Gastrocnemius medialis (tissue), 4 donors: ENCODE measurements at regions not wholly inside any gene's neighbourhood (a gene's known extent, or its start where the extent isn't known, plus 50 kb on each side); places are given as distances from the start of the nearest gene placed in this dataset.

Source experiments
- ATAC-seq, 2 donors: fragments of 150-250 bp; one replicate each; pipeline ENCODE4 v1.9.1; 2016
- DNase-seq, 2 donors: peaks; one replicate each; pipeline ENCODE4 v3.0.0-alpha.2; 2019
- H3K27ac ChIP-seq, 4 donors: fragments of 200-600 bp; sonication (generic); 1 replicate in 1 of 4; 2 replicates in 3 of 4; pipeline ENCODE4 v1.5.1; 2016 to 2018; ENCODE audit warnings: mild to moderate bottlenecking in 2 of 4, moderate library complexity in 1 of 4
- H3K27me3 ChIP-seq, 3 donors: fragments of 200-600 bp; sonication (generic) in 2 of 3; 1 replicate in 1 of 3; 2 replicates in 2 of 3; pipeline versions ENCODE4 v1.5.1 to v1.6.0; 2016 to 2019; ENCODE audit warnings: mild to moderate bottlenecking in 1 of 3, moderate library complexity in 1 of 3
- H3K36me3 ChIP-seq, 2 donors: fragments of 200-600 bp; sonication (generic) in 1 of 2; one replicate each; pipeline ENCODE4 v1.5.1; 2017 to 2018
- H3K4me1 ChIP-seq, 2 donors: fragments of 200-600 bp; sonication (generic) in 1 of 2; one replicate each; pipeline ENCODE4 v1.5.1; 2016 to 2017; ENCODE audit warnings: mild to moderate bottlenecking in 2 of 2
- H3K4me3 ChIP-seq, 4 donors: fragments of 200-600 bp; sonication (generic) in 3 of 4; 1 replicate in 1 of 4; 2 replicates in 3 of 4; pipeline ENCODE4 v1.5.1; 2016 to 2019; ENCODE audit warnings: mild to moderate bottlenecking in 2 of 4
- H3K9me3 ChIP-seq, 3 donors: fragments of 200-600 bp; sonication (generic) in 2 of 3; 1 replicate in 1 of 3; 2 replicates in 2 of 3; pipeline ENCODE4 v1.5.1; 2016 to 2019
- CTCF ChIP-seq, 5 experiments: fragments of 450-650 bp in 3 of 5; fragments of 200-600 bp in 2 of 5; sonication (generic) in 2 of 5; IDR thresholded peaks in 4 of 5; conservative IDR thresholded peaks in 1 of 5; 1 replicate in 4 of 5; 2 replicates in 1 of 5; pipeline ENCODE4 v1.5.1; 2016 to 2019; ENCODE audit warnings: antibody characterized with exemption in 5 of 5, mild to moderate bottlenecking in 3 of 5, moderate library complexity in 3 of 5
- POLR2A ChIP-seq, 2 donors: fragments of 450-650 bp; IDR thresholded peaks; one replicate each; pipeline ENCODE4 v1.6.1; 2017; ENCODE audit warnings: antibody characterized with exemption in 2 of 2, mild to moderate bottlenecking in 2 of 2, moderate library complexity in 2 of 2
- in situ Hi-C, 4 donors: fragments of 200-750 bp; cut with MboI; loops; one replicate each; pipeline versions ENCODE4 v1.15.0 to v1.8.0; 2017; ENCODE audit warnings: low sequenced_read_pairs in 4 of 4
- intact Hi-C: fragments of 100-400 bp; cut with DNase I; formaldehyde crosslinking; loops from one replicate; pipeline ENCODE4 v1.15.1; 2023; ENCODE audit warnings: low total_unique reads

- in situ Hi-C loops: loop anchor here in 2 of 4 donors (25.0 kb wide), 2 partner anchors 343 to 518 kb away; no protein-coding TSS in a partner anchor
- intact Hi-C loops: loop anchor here (2.0 to 10.0 kb wide), 2 partner anchors 349 to 525 kb away; no protein-coding TSS in a partner anchor
- no peak overlapping the region for H3K27ac ChIP-seq
Observed at GRCh38 chr6:54719633-54720032, 126.9 kb upstream of the FAM83B start.

GRCh38 chr6:54722328-54722727, 124.2 kb upstream of the FAM83B start:
- in situ Hi-C loops (loop anchor here in 2 of 4 donors (25.0 kb wide), 2 partner anchors 340 to 515 kb away; no protein-coding TSS in a partner anchor), intact Hi-C loops (no loop called here)
- Histone ChIP-seq H3K9me3 (no peaks in the 10 kb centered on the region), H3K36me3 (no peaks in the 10 kb centered on the region), H3K27me3 (no peaks in the 10 kb centered on the region), H3K4me1 (no peaks in the 10 kb centered on the region), H3K4me3 (no peak overlapping the region), H3K27ac (no peak overlapping the region)
- TF ChIP-seq CTCF (IDR thresholded peaks at IDR 0.05 in 4 of 5, conservative IDR thresholded peaks at IDR 0.05 in 1 of 5) (no peak), POLR2A (IDR thresholded peaks at IDR 0.05) (no peak)
- no peak for ATAC-seq
- DNase-seq: no peak

More at GRCh38 chr6:54719633-54720032, 126.9 kb upstream of the FAM83B start:
- Histone ChIP-seq H3K4me3 (no peak overlapping the region), H3K36me3 (no peaks in the 10 kb centered on the region), H3K4me1 (no peaks in the 10 kb centered on the region), H3K27me3 (no peaks in the 10 kb centered on the region), H3K9me3 (no peaks in the 10 kb centered on the region)
- DNase-seq: no peak
- TF ChIP-seq CTCF (IDR thresholded peaks at IDR 0.05 in 4 of 5, conservative IDR thresholded peaks at IDR 0.05 in 1 of 5) (no peak), POLR2A (IDR thresholded peaks at IDR 0.05) (no peak)
- ATAC-seq: no peak

- Histone ChIP-seq H3K4me3 (no peak overlapping the region), H3K27ac (no peak overlapping the region), H3K27me3 (no peaks in the 10 kb centered on the region), H3K36me3 (no peaks in the 10 kb centered on the region), H3K9me3 (no peaks in the 10 kb centered on the region), H3K4me1 (no peaks in the 10 kb centered on the region)
- TF ChIP-seq CTCF (IDR thresholded peaks at IDR 0.05 in 4 of 5, conservative IDR thresholded peaks at IDR 0.05 in 1 of 5) (no peak), POLR2A (IDR thresholded peaks at IDR 0.05) (no peak)
- intact Hi-C loops (no loop called here), in situ Hi-C loops (no loop called here)
- DNase-seq (no peak), ATAC-seq (no peak)
Observed at GRCh38 chr6:54729716-54730115, 116.9 kb upstream of the FAM83B start.

GRCh38 chr6:54730767-54731630, 115.6 kb upstream of the FAM83B start:
- in situ Hi-C loops (no loop called here), intact Hi-C loops (no loop called here)
- DNase-seq: no peak
- no peak for ATAC-seq
- no peaks in the 10 kb centered on the region for H3K9me3 ChIP-seq
- H3K4me1 ChIP-seq: no peaks in the 10 kb centered on the region
- TF ChIP-seq POLR2A (IDR thresholded peaks at IDR 0.05) (no peak), CTCF (IDR thresholded peaks at IDR 0.05 in 4 of 5, conservative IDR thresholded peaks at IDR 0.05 in 1 of 5) (no peak)
- H3K27me3 ChIP-seq: no peaks in the 10 kb centered on the region
- H3K36me3 ChIP-seq: no peaks in the 10 kb centered on the region
- H3K27ac ChIP-seq: no peak overlapping the region
- no peak overlapping the region for H3K4me3 ChIP-seq
